NOMO-1 (cell line): ENCODE measurements at regions not wholly inside any gene's neighbourhood (a gene's known extent, or its start where the extent isn't known, plus 50 kb on each side); places are given as distances from the start of the nearest gene placed in this dataset.
"Not testable (repeated sequence)": the region's sequence is repeated elsewhere in the genome, so short reads cannot be mapped to it uniquely, and the experiment has no call there.

Experiments
- DNase-seq, 2 experiments: peaks; one replicate each; lab custom pipeline; 2025; ENCODE audit not compliant: unreplicated experiment in 2 of 2; lab: John Stamatoyannopoulos, UW

DNA sequence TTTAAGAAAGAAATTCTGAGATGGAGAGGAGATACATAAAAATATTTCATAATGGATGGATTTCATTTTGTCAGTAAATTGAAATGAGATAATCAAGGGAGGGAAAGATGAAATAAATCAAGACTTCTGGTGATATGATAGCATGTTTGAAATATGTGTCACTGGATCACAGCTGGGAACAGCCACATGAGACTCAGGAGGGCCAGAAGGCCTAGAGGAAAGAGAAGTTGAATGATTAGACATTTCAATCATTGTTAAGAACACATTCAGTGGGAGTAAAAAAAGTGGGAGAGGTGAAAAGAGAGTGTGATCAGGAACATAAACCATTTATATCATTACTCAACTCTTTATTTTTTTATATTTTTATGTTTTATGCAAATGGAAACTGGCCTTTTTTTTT, 933.4 kb downstream of the KCNJ2 start:
- DNase-seq: no peak

DNA sequence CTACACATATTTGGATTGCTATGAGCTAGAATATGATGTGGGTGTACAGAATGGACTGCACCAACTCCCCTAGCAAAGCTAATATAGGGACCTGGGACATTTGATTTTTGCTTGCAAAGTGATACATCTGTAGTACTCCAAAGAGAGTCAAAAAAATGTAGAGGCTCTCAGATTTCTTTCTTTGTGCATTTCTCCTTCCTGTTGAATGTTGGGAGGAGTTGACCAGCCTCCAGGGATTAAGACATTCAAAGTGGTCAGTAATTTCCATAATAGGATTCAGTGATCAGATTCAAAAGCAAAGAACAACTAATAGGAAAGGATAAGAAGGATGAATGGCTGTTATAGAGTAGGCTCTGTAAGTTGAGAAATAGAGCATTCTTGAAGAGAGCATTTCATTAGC, 934.9 kb downstream of the KCNJ2 start:
- DNase-seq: no peak

DNA sequence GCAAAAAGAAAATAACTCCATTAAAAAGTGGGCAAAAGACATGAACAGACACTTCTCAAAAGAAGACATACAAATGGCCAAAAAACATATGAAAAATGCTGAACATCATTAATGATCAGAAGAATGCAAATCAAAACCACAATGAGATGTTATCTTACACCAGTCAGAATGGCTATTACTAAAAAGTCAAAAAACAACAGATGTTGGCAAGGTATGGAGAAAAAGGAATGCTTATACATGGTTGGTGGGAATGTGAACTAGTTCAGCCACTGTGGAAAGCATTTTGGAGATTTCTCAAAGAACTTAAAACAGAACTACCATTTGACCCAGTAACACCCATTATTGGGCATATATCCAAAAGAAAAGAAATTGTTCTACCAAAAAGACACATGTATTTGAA, 936.7 kb downstream of the KCNJ2 start:
- not testable (repeated sequence) for DNase-seq

DNA sequence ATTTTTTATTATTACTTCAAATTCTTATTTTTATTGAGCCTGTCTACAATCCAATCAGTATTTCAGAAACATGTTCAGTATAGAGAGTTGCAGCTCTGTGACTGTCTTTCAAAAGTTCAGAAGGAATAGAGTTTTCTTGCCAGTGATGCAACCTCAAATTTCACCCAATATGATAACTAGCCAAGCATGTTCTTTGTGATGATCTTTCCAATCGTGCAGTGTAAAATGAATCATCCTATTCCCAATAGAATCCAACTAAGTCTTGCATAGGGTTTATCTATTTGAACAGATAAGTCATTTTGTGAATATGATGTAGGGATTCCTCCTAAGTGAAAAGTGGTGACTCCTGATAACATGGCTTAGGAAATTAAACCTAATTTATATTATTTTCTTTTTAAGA, 937.8 kb downstream of the KCNJ2 start:
- no peak for DNase-seq

DNA sequence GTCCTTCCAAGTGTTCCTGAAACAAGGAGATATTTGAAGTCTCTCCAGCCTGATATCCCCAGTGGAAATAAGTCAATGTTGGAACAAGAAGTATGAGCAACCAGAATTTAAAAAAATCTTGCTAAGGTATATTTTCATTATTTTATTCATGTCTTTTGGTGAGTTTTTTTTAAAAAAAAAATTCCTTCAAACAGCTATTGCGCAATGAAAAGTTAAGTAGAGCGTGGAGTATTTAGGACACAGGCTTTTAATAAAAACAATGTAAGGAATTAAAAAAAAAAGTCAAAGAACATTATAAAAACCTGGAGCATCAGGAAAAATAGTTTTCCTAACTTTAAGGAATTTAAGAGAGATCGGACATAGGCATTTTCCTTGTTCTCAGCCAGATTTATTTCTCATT, 940.4 kb downstream of the KCNJ2 start:
- DNase-seq: no peak

DNA sequence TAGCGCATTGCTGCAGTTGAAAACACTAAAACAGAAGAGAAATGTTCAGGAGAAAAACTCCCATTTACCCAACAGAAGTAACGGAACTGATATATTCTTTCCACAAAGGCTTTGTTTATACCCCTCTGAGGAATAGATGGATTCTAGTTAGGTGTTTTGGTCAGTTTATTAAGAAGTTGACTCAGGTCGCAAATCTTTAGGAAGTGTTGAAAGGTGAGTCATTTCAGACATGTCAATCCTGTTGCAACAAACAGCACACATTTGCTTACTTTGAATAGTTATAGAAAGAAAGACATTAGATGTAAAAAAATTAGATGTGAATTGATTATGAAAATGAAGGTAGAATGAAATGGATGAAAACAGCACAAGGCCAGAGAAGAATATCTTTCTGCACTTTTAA, 941.0 kb downstream of the KCNJ2 start:
- no peak for DNase-seq

DNA sequence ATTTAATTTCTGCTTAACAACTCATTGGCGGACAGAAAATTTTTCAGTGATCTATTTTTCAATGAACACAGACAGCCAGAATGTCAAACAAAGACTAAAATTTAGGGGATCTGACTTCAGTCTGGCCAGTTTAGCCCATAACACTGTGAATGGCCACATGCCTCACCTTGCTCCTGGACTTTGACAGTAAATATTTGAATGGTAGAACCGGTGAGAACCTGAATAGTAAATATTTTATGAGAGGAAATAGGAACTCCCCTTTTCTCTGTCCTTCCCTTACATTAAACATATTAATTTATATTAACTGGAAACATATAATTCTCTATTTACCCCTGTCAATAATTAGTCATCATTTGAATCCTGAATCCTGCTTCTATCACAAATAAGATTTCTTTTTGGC, 942.1 kb downstream of the KCNJ2 start:
- no peak for DNase-seq

DNA sequence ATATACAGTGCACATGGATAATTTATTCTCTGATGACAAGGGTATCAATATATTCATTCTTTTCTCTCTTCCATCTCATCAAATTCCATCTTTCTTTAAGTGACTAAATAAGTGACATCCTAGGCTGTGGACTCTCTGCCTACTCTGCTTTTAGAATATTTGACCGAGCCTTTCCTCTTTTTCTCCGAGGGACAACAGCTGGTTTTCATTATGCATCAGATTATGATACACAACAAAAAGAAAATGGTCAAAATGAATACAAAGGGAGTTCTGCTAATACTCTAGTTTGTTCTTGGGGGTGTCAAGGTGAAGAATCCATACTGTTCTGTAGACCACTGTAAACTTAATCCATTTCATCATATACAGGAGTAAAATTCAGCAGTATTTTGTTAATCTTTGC, 942.6 kb downstream of the KCNJ2 start:
- no peak for DNase-seq

DNA sequence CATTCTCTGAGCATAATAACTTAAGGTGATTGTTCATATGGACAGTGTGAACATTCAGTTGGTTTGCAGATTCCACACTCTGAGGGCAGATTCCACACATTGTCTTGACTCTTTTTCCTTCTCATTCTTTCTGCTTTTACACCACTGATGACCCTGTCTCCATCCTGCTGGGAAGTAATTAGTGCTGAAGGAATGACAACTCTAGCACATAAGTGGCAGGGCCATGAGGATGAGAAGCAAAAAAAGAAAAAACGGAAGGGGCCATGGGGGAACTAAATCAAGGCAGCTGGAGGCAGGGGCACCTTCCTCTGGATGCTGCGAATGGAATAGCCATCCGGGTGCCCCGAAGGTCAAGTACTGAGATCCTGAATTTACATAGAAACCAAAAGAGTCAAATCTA, 944.0 kb downstream of the KCNJ2 start:
- no peak for DNase-seq

DNA sequence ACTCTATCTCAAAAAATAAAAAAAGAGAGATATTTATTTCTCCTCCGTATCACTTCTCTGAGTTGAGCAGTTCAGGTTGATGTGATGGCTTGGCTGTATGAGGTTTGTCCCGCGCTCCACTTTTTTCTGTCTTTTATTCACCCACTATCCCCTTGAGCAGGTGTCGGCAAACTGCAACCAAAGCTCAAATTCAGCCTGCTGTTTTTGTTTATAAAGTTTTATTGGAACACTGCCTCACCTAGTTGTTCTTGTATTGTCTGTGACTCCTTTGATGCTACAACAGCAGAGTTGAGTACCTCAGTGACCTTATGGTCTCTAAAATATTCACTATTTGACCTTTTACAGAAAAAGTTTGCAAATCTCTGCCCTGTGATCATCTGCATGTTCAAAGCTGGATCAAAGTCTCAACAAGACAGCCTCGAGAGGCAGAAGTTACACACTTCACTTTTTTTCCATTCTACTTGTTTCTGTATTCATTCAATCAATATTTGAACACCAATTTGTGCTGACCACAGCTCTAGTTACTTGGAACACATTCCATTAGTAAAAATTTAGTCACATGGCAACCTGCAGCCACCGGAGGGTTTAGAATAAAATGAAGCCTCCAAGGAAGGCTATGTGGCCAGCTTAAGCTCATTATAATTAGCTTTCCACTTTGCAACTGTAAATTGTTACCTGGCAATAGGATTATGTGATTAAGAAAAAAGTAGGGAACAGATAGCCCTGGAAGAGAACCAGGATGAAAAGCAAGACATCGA, 945.8 kb downstream of the KCNJ2 start:
- no peak for DNase-seq

DNA sequence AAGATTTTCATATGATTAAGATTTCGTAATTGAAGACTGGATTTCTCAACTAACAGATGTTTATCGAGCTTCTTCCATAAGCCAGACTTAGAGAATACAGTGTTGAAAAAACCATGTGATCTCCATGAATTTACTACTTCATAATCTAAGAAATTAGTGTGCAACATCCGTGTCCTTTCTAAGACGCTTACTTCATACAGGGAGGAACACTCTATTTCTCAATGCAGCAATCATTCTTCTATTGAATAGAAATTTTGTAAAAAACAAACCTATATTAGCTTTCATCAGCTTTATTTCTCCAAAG, 946.3 kb downstream of the KCNJ2 start:
- no peak for DNase-seq

DNA sequence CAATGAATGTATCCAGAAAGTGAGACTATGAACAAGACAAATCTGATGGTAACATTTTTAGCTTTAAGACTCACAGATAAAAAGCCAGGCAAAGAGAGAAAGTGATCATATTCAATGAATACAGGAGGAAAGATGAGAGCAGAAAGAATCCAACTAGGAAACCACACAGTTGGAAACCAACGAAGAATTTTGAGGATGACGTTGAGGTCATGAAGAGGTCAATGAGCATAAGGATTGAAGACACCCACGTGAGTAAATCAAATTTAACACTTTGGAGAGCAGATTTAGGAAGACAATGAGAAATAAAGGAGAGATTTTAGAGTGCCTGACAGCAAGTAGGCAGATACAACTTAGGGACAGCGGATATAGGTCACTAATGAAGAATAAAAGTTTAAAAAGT, 948.1 kb downstream of the KCNJ2 start:
- no peak for DNase-seq

DNA sequence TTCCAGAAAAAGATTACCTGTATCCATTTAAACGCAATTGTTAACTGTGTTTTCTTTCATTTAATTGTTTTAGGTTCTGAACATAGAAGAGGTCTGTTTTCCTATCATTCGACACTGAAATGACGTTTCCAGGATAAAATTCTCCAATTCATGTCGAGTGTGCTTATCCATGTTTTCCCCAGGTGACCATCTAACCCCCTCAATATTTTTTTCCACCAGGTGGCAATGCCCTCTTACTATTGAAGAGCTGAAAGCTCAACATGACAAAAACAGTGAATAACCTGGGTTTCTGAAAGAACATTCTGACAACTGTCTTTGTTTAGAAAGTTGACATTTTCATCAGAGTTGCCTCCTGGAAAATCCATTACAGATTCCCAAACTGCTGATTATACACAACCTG, 948.7 kb downstream of the KCNJ2 start:
- no peak for DNase-seq

DNA sequence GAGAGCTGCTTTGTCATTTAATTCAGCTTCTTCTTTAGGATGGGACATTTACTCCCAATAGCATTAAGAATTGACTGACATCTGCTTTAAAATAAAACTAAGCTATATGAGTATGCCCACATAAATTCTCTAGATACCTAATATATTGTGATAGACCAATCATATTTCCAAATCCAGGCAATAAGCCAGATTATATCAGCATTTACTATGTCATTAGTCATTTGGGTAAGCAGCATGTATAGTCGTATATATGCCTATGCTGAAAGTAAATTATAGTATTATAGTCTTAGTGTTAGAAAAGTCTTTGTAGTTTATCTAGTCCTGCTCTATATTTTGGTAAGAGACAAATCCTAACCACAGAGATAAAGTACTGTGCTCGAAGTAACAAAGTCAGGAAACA, 958.1 kb downstream of the KCNJ2 start:
- no peak for DNase-seq

DNA sequence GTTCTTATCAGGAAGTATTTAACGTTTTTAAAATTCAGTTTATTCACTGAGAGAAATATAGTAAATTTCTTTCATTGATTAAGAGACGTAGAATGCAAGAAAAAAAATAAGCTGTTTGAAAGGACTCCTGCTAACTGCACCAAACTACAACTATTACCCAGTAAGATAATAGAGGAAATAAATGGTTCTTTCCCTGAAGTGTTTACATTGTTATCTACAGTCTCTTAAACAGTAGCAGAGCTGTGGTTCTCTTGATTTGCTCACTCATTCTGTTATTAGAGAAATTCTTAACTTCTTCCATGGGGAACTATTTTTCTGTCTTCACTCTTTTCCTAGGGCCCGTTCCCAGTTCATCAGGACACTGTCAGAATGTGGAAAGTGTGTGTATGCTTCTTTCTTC, 973.0 kb downstream of the KCNJ2 start:
- DNase-seq: no peak

DNA sequence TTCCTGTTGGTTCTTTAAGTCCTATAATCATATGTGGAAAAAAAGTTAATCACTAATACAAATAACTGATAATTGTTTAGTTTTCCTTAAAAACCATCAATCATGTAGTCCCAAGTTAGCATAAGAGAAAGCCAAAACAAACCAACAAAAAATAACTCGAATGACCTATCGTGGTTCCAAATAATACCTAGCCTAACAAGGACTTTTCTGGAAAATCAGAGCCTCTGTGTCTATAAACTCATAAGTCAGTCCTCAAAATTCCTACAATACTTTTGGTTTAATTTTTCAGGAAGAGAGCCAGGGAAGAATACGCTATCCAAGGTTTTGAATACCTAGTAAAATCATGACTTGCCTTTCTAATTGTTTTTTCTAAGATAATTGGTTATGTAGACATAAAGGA, 975.3 kb upstream of the SOX9 start:
- no peak for DNase-seq

DNA sequence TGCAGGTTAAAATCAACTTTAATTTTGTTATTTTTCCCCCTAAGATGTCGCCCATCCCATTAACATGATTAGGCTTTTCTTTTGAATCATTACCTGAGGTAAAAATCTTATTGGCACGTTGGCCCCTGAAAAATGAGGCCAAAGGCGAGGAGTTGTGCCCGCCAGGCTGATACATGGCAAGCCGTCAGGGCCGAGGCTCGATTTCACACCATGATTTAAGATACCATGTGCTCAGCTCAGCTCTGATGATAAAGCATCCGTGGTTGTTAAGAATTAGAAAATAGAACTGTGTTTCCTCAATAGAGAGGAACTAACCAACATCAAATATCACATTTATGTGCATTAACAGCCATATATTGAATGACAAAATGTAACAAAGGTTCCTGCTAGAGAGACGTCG, 972.9 kb upstream of the SOX9 start:
- DNase-seq: no peak

DNA sequence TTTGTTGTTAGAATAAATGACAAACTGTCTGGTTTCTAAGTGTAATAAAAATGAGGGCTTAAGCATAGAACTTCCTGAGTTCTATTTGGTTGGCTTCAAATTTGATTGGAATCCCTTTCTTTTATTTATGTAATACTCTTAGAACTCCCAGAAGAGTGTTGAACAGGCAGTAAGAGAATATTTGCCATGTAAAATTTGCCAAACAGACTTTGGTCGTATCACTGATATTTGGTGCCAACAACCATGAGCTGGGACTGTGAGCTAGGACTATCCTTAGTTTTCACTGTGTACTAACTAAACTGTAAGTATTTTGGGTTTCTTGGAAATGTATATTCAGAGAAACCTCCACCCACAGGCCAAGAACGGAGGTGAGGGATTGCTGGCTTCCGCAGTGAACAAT, 971.2 kb upstream of the SOX9 start:
- DNase-seq: no peak

DNA sequence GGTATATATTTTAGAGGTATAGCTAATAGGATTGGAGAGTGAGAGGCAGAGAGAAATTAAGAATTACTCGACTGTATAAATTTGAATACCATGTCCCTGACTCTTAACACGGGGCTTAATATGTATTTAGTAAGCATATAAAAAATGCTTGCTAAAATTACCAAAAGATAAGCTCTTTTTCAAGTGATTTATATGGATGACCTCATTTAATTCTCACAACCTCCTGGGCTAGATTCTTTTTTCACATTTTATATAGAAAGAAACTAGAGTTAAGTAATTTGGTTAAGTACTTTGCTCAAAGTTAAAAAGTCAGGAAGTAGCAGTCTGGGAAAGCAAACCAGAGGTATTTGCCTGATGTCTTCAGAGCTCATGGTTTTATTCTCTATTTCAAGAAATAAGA, 963.5 kb upstream of the SOX9 start:
- no peak for DNase-seq

DNA sequence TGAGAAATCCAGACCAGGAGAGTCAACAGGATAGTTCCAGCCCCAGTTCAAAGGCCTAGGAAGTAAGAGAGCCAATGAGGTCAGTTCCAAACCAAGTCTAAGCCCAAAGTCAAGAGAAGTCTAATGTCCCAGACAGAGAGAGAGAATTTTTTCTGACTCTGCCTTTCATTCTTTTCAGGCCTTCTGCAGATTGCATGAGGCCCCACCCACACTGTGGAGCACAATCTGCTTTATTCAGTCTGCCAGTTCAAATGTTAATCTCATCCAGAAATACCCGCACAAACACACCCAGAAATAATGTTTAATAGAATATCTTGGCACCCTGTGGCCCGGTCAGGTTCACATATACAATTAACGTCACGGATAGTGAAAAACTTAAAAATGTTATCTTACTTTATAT, 962.4 kb upstream of the SOX9 start:
- DNase-seq: no peak

DNA sequence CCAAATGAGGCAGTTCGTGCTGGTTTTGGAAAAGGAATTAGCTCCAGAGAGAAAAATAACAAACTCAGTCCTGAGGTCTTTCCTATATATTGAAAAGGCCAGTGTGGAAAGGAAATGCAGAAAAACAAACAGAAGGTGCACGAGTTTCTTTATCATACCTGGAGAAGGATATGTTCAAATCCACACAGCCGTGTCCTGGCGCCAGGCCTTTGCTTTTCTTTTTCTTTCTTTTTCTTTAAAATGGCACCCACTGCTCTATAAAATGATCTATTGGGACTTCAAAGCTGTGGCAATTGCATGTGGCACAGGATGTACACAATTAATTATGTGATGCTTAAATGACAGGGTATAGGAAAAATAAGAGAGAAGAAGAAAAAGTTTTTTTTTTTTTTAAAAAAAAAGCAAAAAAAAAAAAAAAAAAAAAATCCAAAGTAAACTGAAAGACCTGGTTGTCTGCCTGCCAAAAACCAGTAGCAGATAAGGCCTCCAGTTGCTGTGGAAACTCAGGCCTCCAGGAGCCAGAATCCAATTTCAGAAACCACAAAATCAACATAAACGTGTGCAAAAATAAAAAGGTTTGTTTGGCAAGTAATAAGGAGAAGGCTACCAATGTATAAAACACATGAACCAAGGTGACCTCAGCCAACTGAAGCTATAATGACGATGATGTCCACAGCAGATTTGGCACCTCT, 957.6 kb upstream of the SOX9 start:
- no peak for DNase-seq

DNA sequence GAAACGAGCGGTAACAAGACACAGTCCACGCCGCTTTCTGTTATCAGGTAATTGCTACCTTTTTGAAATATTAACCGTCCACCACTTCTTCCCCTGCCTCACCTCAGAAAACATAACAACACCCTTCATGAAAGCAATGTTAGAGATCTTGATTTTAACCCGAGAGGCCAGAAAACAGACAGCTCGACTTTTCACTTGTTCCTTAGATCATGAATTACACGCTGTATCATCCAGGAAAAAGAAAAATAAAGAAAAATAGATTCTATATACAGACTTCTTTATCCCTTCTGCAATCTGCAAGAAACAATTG, 957.1 kb upstream of the SOX9 start:
- no peak for DNase-seq

DNA sequence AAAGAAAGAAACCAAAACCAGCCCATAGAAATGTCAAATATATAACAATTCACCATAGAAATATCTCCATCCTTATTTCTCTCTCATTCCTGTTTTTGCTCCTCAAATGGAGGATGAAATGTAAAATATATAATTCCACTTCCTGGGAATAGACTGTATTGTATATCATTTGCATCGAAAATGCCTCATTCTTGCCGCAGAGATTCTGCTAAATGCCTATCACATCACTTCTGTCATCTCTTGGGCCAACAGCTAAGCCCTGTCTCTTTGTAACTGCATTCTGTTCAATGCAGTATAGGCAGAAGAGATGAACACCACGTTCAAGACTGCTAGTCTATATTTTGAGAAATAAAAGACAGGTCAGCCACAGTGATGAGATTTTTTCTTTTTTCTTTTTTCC, 956.3 kb upstream of the SOX9 start:
- no peak for DNase-seq
